ENCODE measurements at regions not wholly inside any gene's neighbourhood (a gene's known extent, or its start where the extent isn't known, plus 50 kb on each side); places are given as distances from the start of the nearest gene placed in this dataset.
"Not testable (repeated sequence)": the region's sequence is repeated elsewhere in the genome, so short reads cannot be mapped to it uniquely, and the experiment has no call there.

- no peaks in the 10 kb centered on the region for H3K27me3 ChIP-seq (ENCODE audit: low read length)
- no peaks in the 10 kb centered on the region for H3K79me2 ChIP-seq (ENCODE audit: insufficient read depth, low read length)
- no peaks in the 10 kb centered on the region for H3K9me2 ChIP-seq (replicated peaks; ENCODE audit: insufficient read depth, low read length)
- no peaks in the 10 kb centered on the region for H3K9me3 ChIP-seq (ENCODE audit: insufficient read depth, low read length)
- H3K4me3 ChIP-seq (ENCODE audit: insufficient read depth, low read length, poor library complexity, severe bottlenecking): no peak overlapping the region
- no peaks in the 10 kb centered on the region for H3F3A ChIP-seq (ENCODE audit: insufficient read depth)
- H3K27ac ChIP-seq (ENCODE audit: low read depth, low read length): no peak overlapping the region
- no peaks in the 10 kb centered on the region for H4K20me1 ChIP-seq (ENCODE audit: low read depth, low read length)
- H3K36me3 ChIP-seq (ENCODE audit: low read length): no peaks in the 10 kb centered on the region
- no peak overlapping the region for H2AFZ ChIP-seq (ENCODE audit: low read depth, low read length, severe bottlenecking)
- no peak overlapping the region for H3K9ac ChIP-seq (ENCODE audit: low read length)
- H3K4me2 ChIP-seq (ENCODE audit: low read depth, low read length, poor library complexity, severe bottlenecking): no peak overlapping the region
- TF ChIP-seq EZH2phosphoT487 (conservative IDR thresholded peaks at IDR 0.05; ENCODE audit: low read length): no peak
- TF ChIP-seq CTCF (IDR thresholded peaks at IDR 0.05; ENCODE audit: insufficient read depth, low read length, poor library complexity, severe bottlenecking): no peak
These were observed 156.3 kb downstream of the POLR1F start for GRCh38 chr7:19552576-19552975.

GRCh38 chr7:19549246-19549645 is 159.6 kb downstream of the POLR1F start:
- H3K4me3 ChIP-seq (ENCODE audit: insufficient read depth, low read length, poor library complexity, severe bottlenecking); H3K4me2 ChIP-seq (ENCODE audit: low read depth, low read length, poor library complexity, severe bottlenecking); H3K9ac ChIP-seq (ENCODE audit: low read length); H4K20me1 ChIP-seq (ENCODE audit: low read depth, low read length); H3F3A ChIP-seq (ENCODE audit: insufficient read depth); H3K36me3 ChIP-seq (ENCODE audit: low read length); H3K27me3 ChIP-seq (ENCODE audit: low read length); H3K79me2 ChIP-seq (ENCODE audit: insufficient read depth, low read length); H2AFZ ChIP-seq (ENCODE audit: low read depth, low read length, severe bottlenecking); H3K9me2 ChIP-seq (replicated peaks; ENCODE audit: insufficient read depth, low read length); H3K27ac ChIP-seq (ENCODE audit: low read depth, low read length); H3K9me3 ChIP-seq (ENCODE audit: insufficient read depth, low read length): not testable (repeated sequence)

- H2AFZ ChIP-seq (ENCODE audit: low read depth, low read length, severe bottlenecking): no peak overlapping the region
- no peaks in the 10 kb centered on the region for H3F3A ChIP-seq (ENCODE audit: insufficient read depth)
- no peaks in the 10 kb centered on the region for H4K20me1 ChIP-seq (ENCODE audit: low read depth, low read length)
- H3K9me2 ChIP-seq (replicated peaks; ENCODE audit: insufficient read depth, low read length): no peaks in the 10 kb centered on the region
- H3K9me3 ChIP-seq (ENCODE audit: insufficient read depth, low read length): 0 out of 2 replicates have a peak, but pooled peaks cover 3% of the 10 kb centered on the region
- no peaks in the 10 kb centered on the region for H3K79me2 ChIP-seq (ENCODE audit: insufficient read depth, low read length)
- no peak overlapping the region for H3K4me3 ChIP-seq (ENCODE audit: insufficient read depth, low read length, poor library complexity, severe bottlenecking)
- TF ChIP-seq CTCF (IDR thresholded peaks at IDR 0.05; ENCODE audit: insufficient read depth, low read length, poor library complexity, severe bottlenecking) (no peak), EZH2phosphoT487 (conservative IDR thresholded peaks at IDR 0.05; ENCODE audit: low read length) (no peak)
- H3K9ac ChIP-seq (ENCODE audit: low read length): no peak overlapping the region
- H3K36me3 ChIP-seq (ENCODE audit: low read length): no peaks in the 10 kb centered on the region
- H3K27ac ChIP-seq (ENCODE audit: low read depth, low read length): no peak overlapping the region
- H3K4me2 ChIP-seq (ENCODE audit: low read depth, low read length, poor library complexity, severe bottlenecking): no peak overlapping the region
- H3K27me3 ChIP-seq (ENCODE audit: low read length): no peaks in the 10 kb centered on the region
These were observed 170.9 kb downstream of the POLR1F start for GRCh38 chr7:19537942-19538401.

GRCh38 chr7:19533266-19533665 is 175.6 kb downstream of the POLR1F start:
- no peaks in the 10 kb centered on the region for H3K79me2 ChIP-seq (ENCODE audit: insufficient read depth, low read length)
- H3K4me2 ChIP-seq (ENCODE audit: low read depth, low read length, poor library complexity, severe bottlenecking): no peak overlapping the region
- H3K9ac ChIP-seq (ENCODE audit: low read length): no peak overlapping the region
- H4K20me1 ChIP-seq (ENCODE audit: low read depth, low read length): no peaks in the 10 kb centered on the region
- H3K27ac ChIP-seq (ENCODE audit: low read depth, low read length): no peak overlapping the region
- H2AFZ ChIP-seq (ENCODE audit: low read depth, low read length, severe bottlenecking): no peak overlapping the region
- H3K9me3 ChIP-seq (ENCODE audit: insufficient read depth, low read length): 0 out of 2 replicates have a peak, but pooled peaks cover 3% of the 10 kb centered on the region
- no peaks in the 10 kb centered on the region for H3K36me3 ChIP-seq (ENCODE audit: low read length)
- no peaks in the 10 kb centered on the region for H3K27me3 ChIP-seq (ENCODE audit: low read length)
- TF ChIP-seq EZH2phosphoT487 (conservative IDR thresholded peaks at IDR 0.05; ENCODE audit: low read length): no peak
- TF ChIP-seq CTCF (IDR thresholded peaks at IDR 0.05; ENCODE audit: insufficient read depth, low read length, poor library complexity, severe bottlenecking): no peak
- no peaks in the 10 kb centered on the region for H3F3A ChIP-seq (ENCODE audit: insufficient read depth)
- H3K9me2 ChIP-seq (replicated peaks; ENCODE audit: insufficient read depth, low read length): no peaks in the 10 kb centered on the region
- H3K4me3 ChIP-seq (ENCODE audit: insufficient read depth, low read length, poor library complexity, severe bottlenecking): no peak overlapping the region
